OCI-LY7 (cell line): ENCODE measurements at regions not wholly inside any gene's neighbourhood (a gene's known extent, or its start where the extent isn't known, plus 50 kb on each side); places are given as distances from the start of the nearest gene placed in this dataset.

Experiments used
- EZH2phosphoT487 ChIP-seq: fragments of 200-600 bp; sonication (generic); IDR thresholded peaks from 2 replicates; pipeline ENCODE4 v1.6.1; 2018; ENCODE audit warnings: low read depth, borderline replicate concordance, mild to moderate bottlenecking, mixed run types, antibody characterized with exemption, low read length, moderate library complexity, mixed read lengths
- TF ChIP-seq, protein P1 (sequence below): fragments of 200-600 bp; sonication (generic); conservative IDR thresholded peaks from 2 replicates; pipeline ENCODE4 v1.5.1; 2014; ENCODE audit warnings: mild to moderate bottlenecking, antibody characterized with exemption, low read length, moderate library complexity, mixed read lengths

DNA sequence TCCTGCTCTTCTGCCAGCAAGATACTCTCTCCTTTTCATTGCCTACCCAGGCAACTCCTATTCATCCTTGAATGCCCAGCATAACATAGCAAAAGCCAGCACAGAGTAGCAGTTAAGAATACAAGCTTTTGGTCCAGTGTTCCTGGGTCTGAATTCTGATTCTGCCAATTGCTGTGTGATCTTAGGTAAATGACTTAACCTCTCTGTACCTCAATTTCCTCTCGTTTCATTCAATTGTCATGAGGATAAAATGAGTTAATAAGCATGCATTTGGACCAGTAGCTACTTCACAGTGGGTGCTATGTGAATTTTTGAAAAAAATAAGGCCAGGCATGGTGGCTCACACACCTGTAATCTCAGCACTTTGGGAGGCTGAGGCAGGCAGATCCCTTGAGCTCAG lies 346.0 kb downstream of the BUD13 start:
- TF ChIP-seq, protein P1, sequence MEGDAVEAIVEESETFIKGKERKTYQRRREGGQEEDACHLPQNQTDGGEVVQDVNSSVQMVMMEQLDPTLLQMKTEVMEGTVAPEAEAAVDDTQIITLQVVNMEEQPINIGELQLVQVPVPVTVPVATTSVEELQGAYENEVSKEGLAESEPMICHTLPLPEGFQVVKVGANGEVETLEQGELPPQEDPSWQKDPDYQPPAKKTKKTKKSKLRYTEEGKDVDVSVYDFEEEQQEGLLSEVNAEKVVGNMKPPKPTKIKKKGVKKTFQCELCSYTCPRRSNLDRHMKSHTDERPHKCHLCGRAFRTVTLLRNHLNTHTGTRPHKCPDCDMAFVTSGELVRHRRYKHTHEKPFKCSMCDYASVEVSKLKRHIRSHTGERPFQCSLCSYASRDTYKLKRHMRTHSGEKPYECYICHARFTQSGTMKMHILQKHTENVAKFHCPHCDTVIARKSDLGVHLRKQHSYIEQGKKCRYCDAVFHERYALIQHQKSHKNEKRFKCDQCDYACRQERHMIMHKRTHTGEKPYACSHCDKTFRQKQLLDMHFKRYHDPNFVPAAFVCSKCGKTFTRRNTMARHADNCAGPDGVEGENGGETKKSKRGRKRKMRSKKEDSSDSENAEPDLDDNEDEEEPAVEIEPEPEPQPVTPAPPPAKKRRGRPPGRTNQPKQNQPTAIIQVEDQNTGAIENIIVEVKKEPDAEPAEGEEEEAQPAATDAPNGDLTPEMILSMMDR: no peak
- TF ChIP-seq EZH2phosphoT487: no peak
